ENCODE measurements at regions not wholly inside any gene's neighbourhood (a gene's known extent, or its start where the extent isn't known, plus 50 kb on each side); places are given as distances from the start of the nearest gene placed in this dataset.
A peak's percentile ranks its signal among the peaks of the same experiment; 100 is the strongest.

DNA sequence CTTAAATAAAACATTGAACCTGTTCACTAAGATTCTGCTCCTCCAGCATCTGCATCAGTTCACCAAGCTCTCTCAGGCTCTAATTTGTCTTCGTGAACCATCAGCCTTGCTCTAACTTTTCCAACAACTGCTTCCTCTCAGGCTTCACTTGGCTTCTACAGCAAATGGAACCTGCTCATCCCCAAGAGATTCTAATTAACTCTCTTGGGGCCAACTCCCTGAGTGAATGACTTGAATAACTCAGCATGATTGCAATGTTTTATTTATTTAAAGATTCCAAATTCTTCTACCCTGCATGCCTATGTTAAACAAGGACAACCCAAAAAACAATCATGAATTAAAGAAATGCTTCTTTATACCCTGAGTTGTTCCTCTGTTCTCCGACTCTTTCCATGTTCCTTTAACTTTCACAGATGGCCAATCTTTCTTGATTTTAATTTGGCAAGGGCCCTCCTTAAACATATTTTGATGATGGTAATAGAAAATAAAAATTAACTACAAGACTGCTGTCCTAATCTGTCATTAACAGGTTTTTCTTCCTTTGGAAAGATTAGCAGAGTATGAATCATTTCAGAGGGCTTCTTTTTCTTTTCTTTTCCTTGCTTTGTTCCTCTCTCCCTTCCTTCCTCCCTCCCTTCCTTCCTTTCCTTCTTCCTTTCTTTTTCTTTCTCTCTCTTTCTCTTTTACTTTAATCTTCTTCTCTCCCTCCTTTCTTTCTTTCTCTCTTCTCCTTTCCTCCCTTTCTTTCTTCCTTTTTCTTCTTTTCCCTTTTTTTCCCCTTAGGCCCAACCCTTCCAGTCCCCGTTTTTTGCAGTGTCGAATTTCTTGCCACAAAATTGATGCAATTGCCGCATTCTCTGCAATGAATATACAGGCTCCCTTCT, 195.0 kb upstream of the RHOBTB1 start:
- DNase-seq: peak; percentile 40

DNA sequence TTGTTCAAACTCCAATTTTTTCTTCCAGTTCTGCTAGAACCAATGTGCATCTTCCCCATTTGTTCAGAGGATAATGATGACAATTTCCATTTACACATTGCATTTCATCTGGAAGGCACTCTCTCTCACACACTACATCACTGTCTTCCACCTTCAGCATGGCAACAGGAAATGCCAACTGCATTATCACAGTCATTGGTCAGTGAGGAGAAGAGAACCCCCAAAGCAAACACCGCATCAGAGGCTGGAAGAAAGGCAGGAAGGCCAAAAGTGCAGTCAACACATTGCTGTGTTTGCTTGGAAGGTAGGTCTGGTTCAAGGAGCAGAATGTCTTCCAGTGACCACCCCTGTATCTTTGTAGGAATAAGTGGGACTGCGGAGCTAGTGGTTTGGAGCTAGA, 192.2 kb upstream of the RHOBTB1 start:
- peak; percentile 31 for DNase-seq

DNA sequence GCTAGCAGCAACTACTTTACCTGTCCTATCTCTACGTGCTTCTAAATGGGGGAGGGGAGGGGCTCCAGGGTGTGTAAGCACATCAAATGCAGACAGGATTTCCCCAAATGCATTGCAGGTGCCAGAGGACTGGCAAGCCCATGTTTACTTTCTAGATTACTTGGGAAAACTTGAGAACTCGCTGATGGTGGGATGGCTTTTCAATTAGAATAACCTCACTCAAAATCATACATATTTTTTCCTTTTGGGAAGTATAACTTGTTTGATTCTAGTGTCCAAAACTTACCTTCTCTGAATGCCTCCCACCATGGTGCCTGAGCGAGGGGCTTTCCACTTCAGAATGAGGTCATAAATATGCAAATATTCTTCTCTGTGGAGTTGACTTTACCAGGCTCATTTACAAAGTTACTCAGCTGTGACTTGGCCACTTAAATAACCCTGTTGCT, 191.3 kb upstream of the RHOBTB1 start:
- no peak for DNase-seq

DNA sequence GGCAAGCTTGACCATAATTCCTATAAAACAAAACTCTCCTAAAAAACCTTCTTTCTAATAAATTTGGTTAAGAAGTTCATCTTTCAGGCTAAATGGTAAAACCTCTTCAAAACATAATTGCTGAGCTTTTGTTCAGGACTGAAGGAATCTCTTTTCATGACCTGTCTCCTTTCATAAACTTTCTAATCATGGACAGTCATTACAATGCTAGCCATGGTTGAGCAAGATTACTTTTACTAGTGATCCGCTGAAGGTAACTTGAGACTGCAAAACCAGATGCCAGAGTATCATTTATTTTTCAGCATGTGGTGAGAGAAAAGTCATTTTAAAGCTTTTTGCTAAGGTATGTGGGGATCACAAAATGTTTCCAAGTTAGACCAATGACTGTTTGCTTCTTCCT, 186.4 kb upstream of the RHOBTB1 start:
- peak; percentile 29 for DNase-seq

- DNase-seq: no peak
These were observed 184.2 kb upstream of the RHOBTB1 start for GRCh38 chr10:61128196-61128595.

- no peak for DNase-seq
These were observed 181.7 kb upstream of the RHOBTB1 start for GRCh38 chr10:61125560-61126170.

GRCh38 chr10:61124756-61125530, 181.0 kb upstream of the RHOBTB1 start:
- DNase-seq: no peak

- DNase-seq: no peak
These were observed 176.8 kb upstream of the RHOBTB1 start for GRCh38 chr10:61120805-61121204.

- no peak for DNase-seq
These were observed 175.6 kb upstream of the RHOBTB1 start for GRCh38 chr10:61119573-61119972.

- no peak for DNase-seq
These were observed 171.9 kb upstream of the RHOBTB1 start for GRCh38 chr10:61115897-61116296.

DNA sequence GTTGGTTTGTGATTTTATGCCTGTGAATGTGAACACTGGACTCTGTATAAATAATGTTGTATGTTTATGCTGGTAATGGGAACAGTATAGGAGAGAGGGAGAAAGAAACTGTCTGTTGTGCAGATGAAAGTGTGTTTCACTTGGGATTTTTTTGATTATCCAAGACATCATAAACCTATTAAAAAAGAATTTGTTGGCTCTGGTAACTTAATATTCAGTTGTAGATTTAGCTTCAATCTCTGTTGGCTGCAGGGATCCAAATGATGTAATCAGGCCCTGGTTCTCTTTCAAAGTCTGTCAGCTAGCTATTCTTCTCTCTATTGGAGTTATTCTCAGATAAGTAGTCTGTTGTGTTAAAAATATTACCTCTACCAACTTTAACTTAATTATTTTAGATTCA, 168.8 kb upstream of the RHOBTB1 start:
- no peak for DNase-seq

GRCh38 chr10:61110936-61111335, 167.0 kb upstream of the RHOBTB1 start:
- no peak for DNase-seq

DNA sequence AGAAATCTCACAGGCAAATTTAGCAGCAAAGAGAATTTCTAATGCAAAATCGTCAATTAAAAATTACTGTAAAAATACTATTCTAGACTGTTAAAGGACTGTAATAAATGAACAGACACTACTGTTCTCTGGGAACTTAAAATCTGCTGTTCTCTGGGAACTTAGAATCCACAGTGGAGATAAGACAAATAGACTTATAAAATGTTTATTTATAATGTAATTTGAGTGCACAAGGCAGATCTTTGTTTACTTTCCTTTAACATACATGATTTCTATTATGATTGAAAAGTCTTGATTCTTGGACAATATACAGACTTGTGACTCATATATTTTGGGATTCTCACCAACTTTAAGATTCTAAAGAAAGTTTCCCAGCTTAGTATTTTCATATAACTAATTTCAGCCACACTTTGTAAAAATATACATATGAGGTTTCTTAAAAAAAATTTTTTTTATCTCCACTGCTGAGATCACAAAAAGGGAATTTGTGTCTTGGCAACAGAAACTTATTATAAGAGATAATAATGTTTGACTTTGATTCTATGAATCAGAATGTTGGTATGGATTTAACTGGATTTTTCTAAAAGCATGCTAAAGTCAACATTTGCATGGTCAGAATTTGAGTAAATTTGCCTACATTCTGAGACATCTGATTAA, 166.3 kb upstream of the RHOBTB1 start:
- DNase-seq: peak; percentile 81

GRCh38 chr10:61108915-61109314, 164.9 kb upstream of the RHOBTB1 start:
- DNase-seq: peak; percentile 8

GRCh38 chr10:61100887-61101286, 156.9 kb upstream of the RHOBTB1 start:
- DNase-seq: no peak

GRCh38 chr10:61099756-61100155, 155.8 kb upstream of the RHOBTB1 start:
- DNase-seq: no peak

DNA sequence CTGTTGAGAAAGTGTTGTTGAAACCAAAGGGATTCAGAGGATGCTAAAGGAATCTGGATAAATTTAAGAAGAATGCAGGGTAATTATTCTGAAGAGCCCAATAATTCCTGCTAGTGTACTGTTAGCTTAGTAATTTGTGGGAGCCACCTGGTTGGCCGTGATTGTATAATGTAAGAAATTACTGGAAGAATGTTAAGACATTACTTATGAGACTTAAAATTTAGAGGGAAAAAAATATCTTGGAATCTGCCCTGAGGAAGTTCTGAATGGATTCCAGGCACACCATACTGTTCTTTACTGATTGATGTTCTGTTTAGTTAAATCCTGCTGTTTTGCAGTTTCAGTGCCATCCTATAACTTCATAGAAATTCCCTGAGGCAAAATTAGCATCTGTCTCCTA, 155.0 kb upstream of the RHOBTB1 start:
- no peak for DNase-seq

DNA sequence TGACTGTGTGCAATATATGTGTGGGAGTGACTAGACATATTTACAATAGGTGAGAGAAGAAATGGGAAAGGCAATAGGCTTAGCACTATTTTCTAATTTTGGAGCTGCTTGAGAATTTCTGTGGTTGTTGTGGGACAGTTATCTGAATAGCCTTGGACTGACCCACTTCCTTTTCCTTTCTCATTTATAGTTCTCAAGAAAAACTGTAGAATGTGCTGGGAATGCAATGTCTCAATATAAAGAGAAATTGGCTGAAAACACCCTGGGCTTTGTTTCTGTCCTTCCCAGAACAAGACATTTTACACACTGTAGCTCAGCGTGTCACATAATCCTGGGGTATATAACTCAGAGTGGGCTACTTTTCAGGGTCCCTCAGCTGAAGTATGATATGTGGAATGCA, 153.0 kb upstream of the RHOBTB1 start:
- no peak for DNase-seq

DNA sequence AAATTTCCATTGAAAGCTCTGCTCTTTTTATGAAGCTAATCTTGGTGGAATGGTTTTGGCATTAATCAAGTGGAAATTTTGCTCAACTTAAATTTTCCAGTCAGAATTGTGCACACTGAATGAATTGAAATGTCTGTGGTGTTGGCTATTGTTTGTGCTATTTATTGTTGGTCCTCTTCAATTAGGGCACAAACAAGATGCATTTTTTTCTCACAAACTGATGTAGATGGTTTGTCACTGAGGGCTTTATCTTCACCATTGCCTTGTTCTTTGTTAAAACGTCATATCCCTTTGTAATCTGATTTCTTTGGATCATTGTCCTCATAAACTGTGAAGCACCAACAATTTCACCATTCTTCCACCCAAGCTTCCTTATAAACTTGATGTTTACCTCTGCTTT, 152.1 kb upstream of the RHOBTB1 start:
- no peak for DNase-seq

GRCh38 chr10:61091531-61091930, 147.5 kb upstream of the RHOBTB1 start:
- DNase-seq: no peak

DNA sequence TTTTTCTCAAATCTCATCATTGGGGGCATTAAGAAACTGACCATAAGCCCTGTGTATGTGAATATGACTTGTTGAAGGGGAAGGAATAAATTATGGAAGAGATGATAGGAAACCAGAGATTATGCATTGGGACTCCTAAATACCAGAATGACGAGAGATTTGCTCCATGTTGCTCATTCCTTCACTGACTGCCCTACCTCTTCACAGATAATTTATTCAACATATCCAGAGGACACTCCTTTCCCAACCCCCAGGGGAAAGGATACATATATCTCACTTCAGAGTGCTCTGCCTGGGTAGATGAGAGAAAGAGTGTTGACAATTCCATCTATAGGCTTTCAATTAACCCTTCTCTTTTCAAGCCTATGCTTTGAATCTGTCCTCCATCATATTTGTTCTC, 145.3 kb upstream of the RHOBTB1 start:
- DNase-seq: no peak

DNA sequence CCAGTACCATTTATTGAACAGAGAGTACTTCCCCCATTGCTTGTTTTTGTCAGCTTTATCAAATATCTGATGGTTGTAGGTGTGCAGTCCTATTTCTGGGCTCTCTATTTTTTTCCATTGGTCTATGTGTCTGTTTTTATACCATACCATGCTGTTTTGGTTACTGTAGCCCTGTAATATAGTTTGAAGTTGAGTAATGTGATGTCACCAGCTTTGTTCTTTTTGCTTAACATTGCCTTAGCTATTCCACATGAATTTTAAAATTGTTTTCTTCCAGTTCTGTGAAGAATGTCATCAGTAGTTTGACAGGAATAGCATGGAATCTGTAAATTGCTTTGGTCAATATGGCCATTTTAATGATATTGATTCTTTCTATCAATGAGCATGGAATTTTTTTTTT, 140.5 kb upstream of the RHOBTB1 start:
- no peak for DNase-seq

DNA sequence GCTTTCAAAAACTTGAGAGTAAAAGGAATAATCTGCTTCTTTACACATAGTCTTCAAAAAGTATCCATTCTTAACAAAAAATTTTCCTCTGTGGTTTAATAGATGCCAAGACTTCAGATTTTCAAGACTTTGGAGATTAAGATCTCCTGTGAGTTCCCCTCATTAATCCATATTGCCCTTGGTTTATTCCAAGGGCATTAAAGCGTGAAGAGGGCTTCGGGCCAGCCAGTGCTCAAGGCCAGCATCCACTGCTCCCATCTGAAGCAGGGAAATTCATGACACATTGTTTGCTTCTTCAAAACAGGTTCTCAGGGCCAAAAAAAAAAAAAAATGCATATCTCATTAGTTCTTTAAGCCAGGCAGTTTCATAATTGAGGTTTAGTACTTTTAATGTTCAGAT, 137.3 kb upstream of the RHOBTB1 start:
- no peak for DNase-seq
